Large intestine (tissue), 3 donors: ENCODE measurements at regions not wholly inside any gene's neighbourhood (a gene's known extent, or its start where the extent isn't known, plus 50 kb on each side); places are given as distances from the start of the nearest gene placed in this dataset.
A peak's percentile ranks its signal among the peaks of the same experiment; 100 is the strongest.

Experiments
- DNase-seq, 2 donors: peaks; one replicate each; pipeline versions ENCODE4 v3.0.0 to v3.0.0-alpha.2; 2013
- H3K27ac ChIP-seq: one replicate; pipeline ENCODE4 v1.5.1; 2013; ENCODE audit warnings: low read length
- H3K27me3 ChIP-seq: 2 replicates; pipeline ENCODE4 v1.6.1; 2013; ENCODE audit warnings: low read length; ENCODE audit not compliant: control insufficient read depth, insufficient read depth
- H3K36me3 ChIP-seq: 2 replicates; pipeline ENCODE4 v1.6.1; 2013; ENCODE audit warnings: low read length; ENCODE audit not compliant: control insufficient read depth, insufficient read depth
- H3K4me1 ChIP-seq: one replicate; pipeline ENCODE4 v1.6.1; 2013; ENCODE audit warnings: low read length; ENCODE audit not compliant: control insufficient read depth, insufficient read depth
- H3K4me3 ChIP-seq: one replicate; pipeline ENCODE4 v1.5.1; 2013; ENCODE audit warnings: low read length
- H3K9me3 ChIP-seq: one replicate; pipeline ENCODE4 v1.6.1; 2013; ENCODE audit warnings: mild to moderate bottlenecking, low read depth, low read length, moderate library complexity; ENCODE audit not compliant: control insufficient read depth
- WGBS: methylation state at CpG from one replicate; pipeline ENCODE4 v1.1.5; 2013; ENCODE audit warnings: low lambda C conversion rate; ENCODE audit not compliant: insufficient coverage; 5-methylcytosine and 5-hydroxymethylcytosine counted together

DNA sequence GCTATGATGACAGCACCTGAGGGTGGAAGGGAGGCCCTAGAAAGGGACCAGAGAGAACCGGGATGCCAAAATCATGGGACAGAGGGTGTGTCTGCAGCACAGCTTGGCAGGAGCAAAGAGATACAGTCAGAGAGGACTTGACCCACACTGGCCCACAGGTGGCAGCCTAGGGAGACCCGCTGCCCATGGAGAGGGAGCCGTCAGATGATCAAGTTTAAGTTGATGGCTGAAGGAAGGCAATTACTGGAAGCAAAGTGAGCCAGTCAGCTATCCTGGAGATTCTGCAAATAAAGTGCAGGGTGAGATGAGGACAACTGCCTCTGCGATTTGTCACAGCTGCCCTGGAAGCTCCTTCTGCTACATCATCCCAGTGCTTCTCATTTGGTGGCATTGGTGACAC is 74.0 kb downstream of the CMPK2 start:
- Histone ChIP-seq H3K36me3 (no peaks in the 10 kb centered on the region), H3K4me1 (no peaks in the 10 kb centered on the region), H3K27me3 (no peaks in the 10 kb centered on the region), H3K4me3 (no peak overlapping the region), H3K27ac (no peak overlapping the region), H3K9me3 (no peaks in the 10 kb centered on the region)
- DNase-seq = no peak
- WGBS = 100% methylated on average over 1 of the region's 4 CpGs

DNA sequence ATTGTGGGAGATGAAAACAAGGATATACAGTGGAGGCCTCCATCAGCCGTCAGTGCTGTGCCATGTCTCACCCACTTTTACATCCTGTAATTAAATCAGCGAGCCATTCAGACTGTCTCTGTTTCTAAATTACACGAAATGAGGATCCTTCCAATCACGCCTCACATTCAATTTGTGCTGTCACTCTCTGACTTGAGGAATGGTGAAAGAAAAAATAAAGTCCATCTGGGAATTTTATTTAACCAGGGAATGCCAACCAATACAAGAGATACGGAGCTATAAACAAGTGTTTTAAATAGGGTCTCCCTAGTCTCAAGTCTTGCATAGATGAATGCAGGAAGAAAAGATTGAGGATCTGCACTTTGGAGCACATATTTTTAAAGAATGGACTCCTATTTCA is 72.8 kb downstream of the CMPK2 start:
- WGBS = no CpG with 5 or more reads among the region's 5 CpGs
- Histone ChIP-seq H3K27ac (no peak overlapping the region), H3K4me1 (no peaks in the 10 kb centered on the region), H3K36me3 (no peaks in the 10 kb centered on the region), H3K4me3 (no peak overlapping the region), H3K9me3 (no peaks in the 10 kb centered on the region), H3K27me3 (no peaks in the 10 kb centered on the region)
- no peak for DNase-seq

- WGBS = 100% methylated on average over 1 of the region's 3 CpGs
- H3K27ac ChIP-seq = no peak overlapping the region
- no peaks in the 10 kb centered on the region for H3K4me1 ChIP-seq
Measured at GRCh38 chr2:6793371-6793770, 72.3 kb downstream of the CMPK2 start.

DNA sequence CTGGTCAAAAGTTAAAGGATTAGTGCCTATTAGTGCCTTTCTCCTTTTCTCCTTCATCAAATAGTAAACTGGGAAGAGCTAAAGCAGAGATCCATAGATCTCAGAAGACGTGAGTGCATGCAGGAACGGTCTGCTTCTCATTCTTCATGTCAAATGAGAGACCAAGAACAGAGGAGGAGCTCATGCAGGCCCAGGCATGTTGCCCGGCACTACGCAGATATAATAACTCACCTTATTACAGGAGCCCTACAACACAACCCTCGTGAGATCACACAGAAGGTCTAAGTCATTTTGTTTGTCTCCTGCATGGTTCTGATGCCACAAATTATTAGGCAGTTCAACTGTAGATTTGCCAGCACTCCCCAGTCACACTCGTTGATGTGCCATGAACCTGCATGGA is 71.8 kb downstream of the CMPK2 start:
- no peaks in the 10 kb centered on the region for H3K4me1 ChIP-seq
- WGBS = no CpG with 5 or more reads among the region's 6 CpGs
- H3K9me3 ChIP-seq = no peaks in the 10 kb centered on the region
- no peak overlapping the region for H3K27ac ChIP-seq
- H3K27me3 ChIP-seq = no peaks in the 10 kb centered on the region
- no peaks in the 10 kb centered on the region for H3K36me3 ChIP-seq
- no peak overlapping the region for H3K4me3 ChIP-seq
- DNase-seq = no peak

More at GRCh38 chr2:6793371-6793770, 72.3 kb downstream of the CMPK2 start:
- Histone ChIP-seq H3K36me3 (no peaks in the 10 kb centered on the region), H3K4me3 (no peak overlapping the region), H3K27me3 (no peaks in the 10 kb centered on the region), H3K9me3 (no peaks in the 10 kb centered on the region)
- peak in 1 of 2 donors; percentile 31 for DNase-seq

DNA sequence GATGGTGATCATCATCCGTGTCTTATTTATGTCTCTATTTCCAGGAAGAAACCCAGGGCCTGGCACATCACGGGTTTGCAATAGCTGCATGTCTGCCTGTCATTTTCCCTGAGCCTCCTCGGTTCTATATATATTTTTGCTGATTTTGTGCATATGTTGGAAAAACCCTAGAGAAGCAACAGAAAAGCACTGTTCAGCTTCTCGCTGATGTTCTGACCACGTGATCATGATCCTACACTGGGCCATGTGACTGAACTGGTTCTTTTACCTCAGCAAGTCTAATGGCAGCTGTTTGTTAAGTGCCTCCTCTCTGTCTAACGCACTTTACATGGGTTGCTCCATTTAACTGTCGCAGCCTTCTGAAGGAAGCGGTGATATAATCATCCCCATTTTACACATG is 71.3 kb downstream of the CMPK2 start:
- Histone ChIP-seq H3K9me3 (no peaks in the 10 kb centered on the region), H3K27me3 (no peaks in the 10 kb centered on the region), H3K4me3 (no peak overlapping the region), H3K36me3 (no peaks in the 10 kb centered on the region), H3K4me1 (no peaks in the 10 kb centered on the region), H3K27ac (no peak overlapping the region)
- DNase-seq = no peak
- WGBS = 100% methylated on average over 2 of the region's 8 CpGs
